ENCODE measurements at regions not wholly inside any gene's neighbourhood (a gene's known extent, or its start where the extent isn't known, plus 50 kb on each side); places are given as distances from the start of the nearest gene placed in this dataset.

DNA sequence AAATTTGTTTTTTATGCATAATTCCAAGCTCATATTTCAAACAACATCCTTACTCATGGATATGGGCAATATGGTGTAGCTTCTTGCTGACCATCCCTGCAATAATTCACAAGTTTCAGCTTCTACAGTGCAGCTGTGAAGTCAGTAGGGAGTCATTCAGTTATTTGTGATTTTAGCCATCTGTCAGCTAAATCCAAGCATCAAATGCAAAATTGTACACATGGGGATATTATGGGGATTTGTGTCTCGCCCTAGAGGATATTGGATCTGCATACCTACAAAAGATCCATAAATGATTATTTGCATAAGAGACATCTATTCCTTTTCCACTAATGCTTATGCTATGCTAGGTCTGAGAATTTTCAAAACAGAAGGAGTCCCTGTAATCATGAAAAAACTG lies 217.9 kb upstream of the SLITRK5 start:
- TF ChIP-seq, protein P1, sequence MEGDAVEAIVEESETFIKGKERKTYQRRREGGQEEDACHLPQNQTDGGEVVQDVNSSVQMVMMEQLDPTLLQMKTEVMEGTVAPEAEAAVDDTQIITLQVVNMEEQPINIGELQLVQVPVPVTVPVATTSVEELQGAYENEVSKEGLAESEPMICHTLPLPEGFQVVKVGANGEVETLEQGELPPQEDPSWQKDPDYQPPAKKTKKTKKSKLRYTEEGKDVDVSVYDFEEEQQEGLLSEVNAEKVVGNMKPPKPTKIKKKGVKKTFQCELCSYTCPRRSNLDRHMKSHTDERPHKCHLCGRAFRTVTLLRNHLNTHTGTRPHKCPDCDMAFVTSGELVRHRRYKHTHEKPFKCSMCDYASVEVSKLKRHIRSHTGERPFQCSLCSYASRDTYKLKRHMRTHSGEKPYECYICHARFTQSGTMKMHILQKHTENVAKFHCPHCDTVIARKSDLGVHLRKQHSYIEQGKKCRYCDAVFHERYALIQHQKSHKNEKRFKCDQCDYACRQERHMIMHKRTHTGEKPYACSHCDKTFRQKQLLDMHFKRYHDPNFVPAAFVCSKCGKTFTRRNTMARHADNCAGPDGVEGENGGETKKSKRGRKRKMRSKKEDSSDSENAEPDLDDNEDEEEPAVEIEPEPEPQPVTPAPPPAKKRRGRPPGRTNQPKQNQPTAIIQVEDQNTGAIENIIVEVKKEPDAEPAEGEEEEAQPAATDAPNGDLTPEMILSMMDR (IDR thresholded peaks at IDR 0.05), result no peak
- TF ChIP-seq POLR2A (IDR thresholded peaks at IDR 0.05), result no peak
- no peak for TF ChIP-seq POLR2AphosphoS5 (IDR thresholded peaks at IDR 0.05)
